GM23338 (cell line): ENCODE measurements at regions not wholly inside any gene's neighbourhood (a gene's known extent, or its start where the extent isn't known, plus 50 kb on each side); places are given as distances from the start of the nearest gene placed in this dataset.

Source experiments
- ATAC-seq: fragments of 200-7000 bp; cut with Tn5 transposase; 3 replicates; pipeline ENCODE4 v1.9.1; 2020
- DNase-seq: peaks from one replicate; pipeline ENCODE4 v3.0.0-alpha.2; 2015; ENCODE audit warnings: low spot score
- H2AFZ ChIP-seq: fragments of 200-600 bp; sonication (generic); 2 replicates; pipeline ENCODE4 v1.8.0; 2016; ENCODE audit warnings: antibody characterized with exemption, mild to moderate bottlenecking, moderate library complexity
- H3F3A ChIP-seq: fragments of 200-600 bp; sonication (generic); replicated peaks from 2 replicates; pipeline ENCODE4 v1.8.0; 2017; ENCODE audit warnings: antibody characterized with exemption, mixed run types, low read depth
- H3K27ac ChIP-seq: fragments of 200-600 bp; sonication (generic); 2 replicates; pipeline ENCODE4 v1.6.1; 2016; ENCODE audit warnings: low read depth
- H3K27me3 ChIP-seq: fragments of 200-600 bp; sonication (generic); 2 replicates; pipeline ENCODE4 v1.8.0; 2016; ENCODE audit warnings: mild to moderate bottlenecking, mixed run types, moderate library complexity; ENCODE audit not compliant: insufficient read depth
- H3K36me3 ChIP-seq: fragments of 200-600 bp; sonication (generic); 2 replicates; pipeline ENCODE4 v1.8.0; 2016; ENCODE audit warnings: mild to moderate bottlenecking; ENCODE audit not compliant: insufficient read depth
- H3K4me1 ChIP-seq: fragments of 200-600 bp; sonication (generic); 2 replicates; pipeline ENCODE4 v1.8.0; 2016; ENCODE audit warnings: mild to moderate bottlenecking, moderate library complexity; ENCODE audit not compliant: insufficient read depth
- H3K4me2 ChIP-seq: fragments of 200-600 bp; sonication (generic); 2 replicates; pipeline ENCODE4 v1.7.1; 2017; ENCODE audit warnings: mixed run types
- H3K4me3 ChIP-seq: fragments of 200-600 bp; sonication (generic); 2 replicates; pipeline ENCODE4 v1.6.1; 2016; ENCODE audit warnings: mixed run types
- H3K79me2 ChIP-seq: fragments of 200-600 bp; sonication (generic); replicated peaks from 2 replicates; pipeline ENCODE4 v1.8.0; 2017; ENCODE audit warnings: mild to moderate bottlenecking; ENCODE audit not compliant: insufficient read depth
- H3K9me2 ChIP-seq: fragments of 200-600 bp; sonication (generic); 2 replicates; pipeline ENCODE4 v1.8.0; 2017; ENCODE audit not compliant: insufficient read depth
- H4K20me1 ChIP-seq: fragments of 200-600 bp; sonication (generic); replicated peaks from 2 replicates; pipeline ENCODE4 v1.8.0; 2017; ENCODE audit warnings: mild to moderate bottlenecking; ENCODE audit not compliant: insufficient read depth
- H3K27ac Mint-ChIP-seq: 2 replicates; pipeline ENCODE4 v1.8.0; 2020; ENCODE audit warnings: inconsistent platforms, mild to moderate bottlenecking, moderate library complexity, mixed read lengths
- H3K27me3 Mint-ChIP-seq: 3 replicates; pipeline ENCODE4 v1.8.0; 2022; ENCODE audit warnings: low read depth, mild to moderate bottlenecking, moderate library complexity, mixed read lengths, inconsistent platforms; ENCODE audit not compliant: insufficient read depth, poor library complexity
- H3K36me3 Mint-ChIP-seq: 3 replicates; pipeline ENCODE4 v1.8.0; 2021; ENCODE audit warnings: low read depth, mild to moderate bottlenecking, inconsistent platforms, moderate library complexity, mixed read lengths
- H3K4me1 Mint-ChIP-seq: 3 replicates; pipeline ENCODE4 v1.8.0; 2020; ENCODE audit warnings: mild to moderate bottlenecking, inconsistent platforms, mixed read lengths
- H3K4me3 Mint-ChIP-seq: 3 replicates; pipeline ENCODE4 v1.8.0; 2021; ENCODE audit warnings: moderate library complexity, mild to moderate bottlenecking, inconsistent platforms, mixed read lengths
- H3K9me3 Mint-ChIP-seq: 3 replicates; pipeline ENCODE4 v1.8.0; 2020; ENCODE audit warnings: moderate library complexity, mild to moderate bottlenecking, inconsistent platforms, mixed read lengths
- CREB1 ChIP-seq: fragments of 250-450 bp; sonication (Bioruptor Pico); IDR thresholded peaks from 2 replicates; pipeline ENCODE4 v1.5.0; 2020; ENCODE audit warnings: low read depth, mild to moderate bottlenecking, moderate library complexity
- EZH2 ChIP-seq: fragments of 200-600 bp; sonication (generic); IDR thresholded peaks from one replicate; pipeline ENCODE4 v1.8.0; 2017; ENCODE audit warnings: antibody characterized with exemption, mild to moderate bottlenecking, low read depth; ENCODE audit not compliant: unreplicated experiment
- EZH2phosphoT487 ChIP-seq: fragments of 200-600 bp; sonication (generic); IDR thresholded peaks from one replicate; pipeline ENCODE4 v1.8.1; 2018; ENCODE audit warnings: antibody characterized with exemption; ENCODE audit not compliant: unreplicated experiment
- JUNB ChIP-seq: IDR thresholded peaks from one replicate; pipeline ENCODE4 v1.6.1; 2016; ENCODE audit warnings: antibody characterized with exemption; ENCODE audit not compliant: unreplicated experiment
- NANOG ChIP-seq: IDR thresholded peaks from 2 replicates; pipeline ENCODE4 v1.6.1; 2016; ENCODE audit warnings: antibody characterized with exemption, borderline replicate concordance
- POLR2AphosphoS5 ChIP-seq: IDR thresholded peaks from 2 replicates; pipeline ENCODE4 v1.6.1; 2016; ENCODE audit warnings: antibody characterized with exemption, low read depth
- STAT1 ChIP-seq: IDR thresholded peaks from one replicate; pipeline ENCODE4 v1.6.1; 2016; ENCODE audit warnings: antibody characterized with exemption; ENCODE audit not compliant: unreplicated experiment
- ZNF114 ChIP-seq: fragments of 250-450 bp; sonication (Bioruptor Pico); IDR thresholded peaks from 2 replicates; pipeline ENCODE4 v1.5.0; 2020; ENCODE audit warnings: mild to moderate bottlenecking, moderate library complexity
- ZNF331 ChIP-seq: fragments of 250-450 bp; sonication (Bioruptor Pico); IDR thresholded peaks from 2 replicates; pipeline ENCODE4 v1.5.0; 2020; ENCODE audit warnings: low read depth, mild to moderate bottlenecking, moderate library complexity
- TF ChIP-seq, protein P1 (sequence below), 2 experiments: fragments of 200-600 bp in 1 of 2; sonication (generic) in 1 of 2; conservative IDR thresholded peaks; 2 replicates each; pipeline versions ENCODE4 v1.5.1 to v1.6.1; 2016 to 2017; ENCODE audit warnings: antibody characterized with exemption in 2 of 2, low read depth in 2 of 2, mild to moderate bottlenecking in 2 of 2, moderate library complexity in 1 of 2
- TF ChIP-seq, protein P2 (sequence below): IDR thresholded peaks from one replicate; pipeline ENCODE4 v1.6.1; 2018; ENCODE audit warnings: antibody characterized with exemption; ENCODE audit not compliant: unreplicated experiment
- TF ChIP-seq, protein P3 (sequence below): IDR thresholded peaks from 2 replicates; pipeline ENCODE4 v1.6.1; 2016; ENCODE audit warnings: antibody characterized with exemption
- TF ChIP-seq, protein P4 (sequence below): fragments of 250-450 bp; sonication (Bioruptor Pico); IDR thresholded peaks from 2 replicates; pipeline ENCODE4 v1.5.0; 2020; ENCODE audit warnings: mild to moderate bottlenecking, moderate library complexity

DNA sequence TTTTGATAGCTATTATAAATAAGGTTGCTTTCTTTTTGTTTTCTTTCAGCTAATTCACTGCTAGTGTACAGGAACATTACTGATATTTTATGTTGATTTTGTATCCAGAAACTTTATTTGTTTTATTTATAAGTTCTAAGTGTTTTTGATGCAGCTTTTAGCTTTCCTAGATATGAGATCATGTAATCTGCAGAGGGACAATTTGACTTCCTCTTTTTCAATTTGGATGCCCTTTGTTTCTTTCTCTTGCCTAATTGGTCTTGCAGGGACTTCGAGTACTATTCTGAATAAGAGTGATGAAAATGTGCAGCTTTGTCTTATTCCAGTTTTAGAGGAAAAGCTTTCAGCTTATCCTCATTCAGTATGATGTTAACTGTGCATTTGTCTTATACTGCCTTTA is 643.4 kb upstream of the CDH2 start:
- H3K27me3 ChIP-seq, result no peaks in the 10 kb centered on the region
- ATAC-seq (no peak), DNase-seq (no peak)
- H3K27ac Mint-ChIP-seq, result no peak overlapping the region
- H2AFZ ChIP-seq, result no peak overlapping the region
- no peak overlapping the region for H3K4me3 Mint-ChIP-seq
- H3K79me2 ChIP-seq, result no peaks in the 10 kb centered on the region
- H3K27ac ChIP-seq, result no peak overlapping the region
- no peaks in the 10 kb centered on the region for H3F3A ChIP-seq
- TF ChIP-seq ZNF114 (no peak), POLR2AphosphoS5 (no peak), NANOG (no peak), EZH2phosphoT487 (no peak), CREB1 (no peak), JUNB (no peak), STAT1 (no peak), ZNF331 (no peak), EZH2 (no peak)
- TF ChIP-seq, protein P1, sequence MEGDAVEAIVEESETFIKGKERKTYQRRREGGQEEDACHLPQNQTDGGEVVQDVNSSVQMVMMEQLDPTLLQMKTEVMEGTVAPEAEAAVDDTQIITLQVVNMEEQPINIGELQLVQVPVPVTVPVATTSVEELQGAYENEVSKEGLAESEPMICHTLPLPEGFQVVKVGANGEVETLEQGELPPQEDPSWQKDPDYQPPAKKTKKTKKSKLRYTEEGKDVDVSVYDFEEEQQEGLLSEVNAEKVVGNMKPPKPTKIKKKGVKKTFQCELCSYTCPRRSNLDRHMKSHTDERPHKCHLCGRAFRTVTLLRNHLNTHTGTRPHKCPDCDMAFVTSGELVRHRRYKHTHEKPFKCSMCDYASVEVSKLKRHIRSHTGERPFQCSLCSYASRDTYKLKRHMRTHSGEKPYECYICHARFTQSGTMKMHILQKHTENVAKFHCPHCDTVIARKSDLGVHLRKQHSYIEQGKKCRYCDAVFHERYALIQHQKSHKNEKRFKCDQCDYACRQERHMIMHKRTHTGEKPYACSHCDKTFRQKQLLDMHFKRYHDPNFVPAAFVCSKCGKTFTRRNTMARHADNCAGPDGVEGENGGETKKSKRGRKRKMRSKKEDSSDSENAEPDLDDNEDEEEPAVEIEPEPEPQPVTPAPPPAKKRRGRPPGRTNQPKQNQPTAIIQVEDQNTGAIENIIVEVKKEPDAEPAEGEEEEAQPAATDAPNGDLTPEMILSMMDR (conservative IDR thresholded peaks at IDR 0.05; ENCODE audit: low read depth in 2 of 2), result no peak
- TF ChIP-seq, protein P2, sequence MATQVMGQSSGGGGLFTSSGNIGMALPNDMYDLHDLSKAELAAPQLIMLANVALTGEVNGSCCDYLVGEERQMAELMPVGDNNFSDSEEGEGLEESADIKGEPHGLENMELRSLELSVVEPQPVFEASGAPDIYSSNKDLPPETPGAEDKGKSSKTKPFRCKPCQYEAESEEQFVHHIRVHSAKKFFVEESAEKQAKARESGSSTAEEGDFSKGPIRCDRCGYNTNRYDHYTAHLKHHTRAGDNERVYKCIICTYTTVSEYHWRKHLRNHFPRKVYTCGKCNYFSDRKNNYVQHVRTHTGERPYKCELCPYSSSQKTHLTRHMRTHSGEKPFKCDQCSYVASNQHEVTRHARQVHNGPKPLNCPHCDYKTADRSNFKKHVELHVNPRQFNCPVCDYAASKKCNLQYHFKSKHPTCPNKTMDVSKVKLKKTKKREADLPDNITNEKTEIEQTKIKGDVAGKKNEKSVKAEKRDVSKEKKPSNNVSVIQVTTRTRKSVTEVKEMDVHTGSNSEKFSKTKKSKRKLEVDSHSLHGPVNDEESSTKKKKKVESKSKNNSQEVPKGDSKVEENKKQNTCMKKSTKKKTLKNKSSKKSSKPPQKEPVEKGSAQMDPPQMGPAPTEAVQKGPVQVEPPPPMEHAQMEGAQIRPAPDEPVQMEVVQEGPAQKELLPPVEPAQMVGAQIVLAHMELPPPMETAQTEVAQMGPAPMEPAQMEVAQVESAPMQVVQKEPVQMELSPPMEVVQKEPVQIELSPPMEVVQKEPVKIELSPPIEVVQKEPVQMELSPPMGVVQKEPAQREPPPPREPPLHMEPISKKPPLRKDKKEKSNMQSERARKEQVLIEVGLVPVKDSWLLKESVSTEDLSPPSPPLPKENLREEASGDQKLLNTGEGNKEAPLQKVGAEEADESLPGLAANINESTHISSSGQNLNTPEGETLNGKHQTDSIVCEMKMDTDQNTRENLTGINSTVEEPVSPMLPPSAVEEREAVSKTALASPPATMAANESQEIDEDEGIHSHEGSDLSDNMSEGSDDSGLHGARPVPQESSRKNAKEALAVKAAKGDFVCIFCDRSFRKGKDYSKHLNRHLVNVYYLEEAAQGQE, result no peak
- TF ChIP-seq, protein P3, sequence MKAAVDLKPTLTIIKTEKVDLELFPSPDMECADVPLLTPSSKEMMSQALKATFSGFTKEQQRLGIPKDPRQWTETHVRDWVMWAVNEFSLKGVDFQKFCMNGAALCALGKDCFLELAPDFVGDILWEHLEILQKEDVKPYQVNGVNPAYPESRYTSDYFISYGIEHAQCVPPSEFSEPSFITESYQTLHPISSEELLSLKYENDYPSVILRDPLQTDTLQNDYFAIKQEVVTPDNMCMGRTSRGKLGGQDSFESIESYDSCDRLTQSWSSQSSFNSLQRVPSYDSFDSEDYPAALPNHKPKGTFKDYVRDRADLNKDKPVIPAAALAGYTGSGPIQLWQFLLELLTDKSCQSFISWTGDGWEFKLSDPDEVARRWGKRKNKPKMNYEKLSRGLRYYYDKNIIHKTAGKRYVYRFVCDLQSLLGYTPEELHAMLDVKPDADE, result no peak
- TF ChIP-seq, protein P4, sequence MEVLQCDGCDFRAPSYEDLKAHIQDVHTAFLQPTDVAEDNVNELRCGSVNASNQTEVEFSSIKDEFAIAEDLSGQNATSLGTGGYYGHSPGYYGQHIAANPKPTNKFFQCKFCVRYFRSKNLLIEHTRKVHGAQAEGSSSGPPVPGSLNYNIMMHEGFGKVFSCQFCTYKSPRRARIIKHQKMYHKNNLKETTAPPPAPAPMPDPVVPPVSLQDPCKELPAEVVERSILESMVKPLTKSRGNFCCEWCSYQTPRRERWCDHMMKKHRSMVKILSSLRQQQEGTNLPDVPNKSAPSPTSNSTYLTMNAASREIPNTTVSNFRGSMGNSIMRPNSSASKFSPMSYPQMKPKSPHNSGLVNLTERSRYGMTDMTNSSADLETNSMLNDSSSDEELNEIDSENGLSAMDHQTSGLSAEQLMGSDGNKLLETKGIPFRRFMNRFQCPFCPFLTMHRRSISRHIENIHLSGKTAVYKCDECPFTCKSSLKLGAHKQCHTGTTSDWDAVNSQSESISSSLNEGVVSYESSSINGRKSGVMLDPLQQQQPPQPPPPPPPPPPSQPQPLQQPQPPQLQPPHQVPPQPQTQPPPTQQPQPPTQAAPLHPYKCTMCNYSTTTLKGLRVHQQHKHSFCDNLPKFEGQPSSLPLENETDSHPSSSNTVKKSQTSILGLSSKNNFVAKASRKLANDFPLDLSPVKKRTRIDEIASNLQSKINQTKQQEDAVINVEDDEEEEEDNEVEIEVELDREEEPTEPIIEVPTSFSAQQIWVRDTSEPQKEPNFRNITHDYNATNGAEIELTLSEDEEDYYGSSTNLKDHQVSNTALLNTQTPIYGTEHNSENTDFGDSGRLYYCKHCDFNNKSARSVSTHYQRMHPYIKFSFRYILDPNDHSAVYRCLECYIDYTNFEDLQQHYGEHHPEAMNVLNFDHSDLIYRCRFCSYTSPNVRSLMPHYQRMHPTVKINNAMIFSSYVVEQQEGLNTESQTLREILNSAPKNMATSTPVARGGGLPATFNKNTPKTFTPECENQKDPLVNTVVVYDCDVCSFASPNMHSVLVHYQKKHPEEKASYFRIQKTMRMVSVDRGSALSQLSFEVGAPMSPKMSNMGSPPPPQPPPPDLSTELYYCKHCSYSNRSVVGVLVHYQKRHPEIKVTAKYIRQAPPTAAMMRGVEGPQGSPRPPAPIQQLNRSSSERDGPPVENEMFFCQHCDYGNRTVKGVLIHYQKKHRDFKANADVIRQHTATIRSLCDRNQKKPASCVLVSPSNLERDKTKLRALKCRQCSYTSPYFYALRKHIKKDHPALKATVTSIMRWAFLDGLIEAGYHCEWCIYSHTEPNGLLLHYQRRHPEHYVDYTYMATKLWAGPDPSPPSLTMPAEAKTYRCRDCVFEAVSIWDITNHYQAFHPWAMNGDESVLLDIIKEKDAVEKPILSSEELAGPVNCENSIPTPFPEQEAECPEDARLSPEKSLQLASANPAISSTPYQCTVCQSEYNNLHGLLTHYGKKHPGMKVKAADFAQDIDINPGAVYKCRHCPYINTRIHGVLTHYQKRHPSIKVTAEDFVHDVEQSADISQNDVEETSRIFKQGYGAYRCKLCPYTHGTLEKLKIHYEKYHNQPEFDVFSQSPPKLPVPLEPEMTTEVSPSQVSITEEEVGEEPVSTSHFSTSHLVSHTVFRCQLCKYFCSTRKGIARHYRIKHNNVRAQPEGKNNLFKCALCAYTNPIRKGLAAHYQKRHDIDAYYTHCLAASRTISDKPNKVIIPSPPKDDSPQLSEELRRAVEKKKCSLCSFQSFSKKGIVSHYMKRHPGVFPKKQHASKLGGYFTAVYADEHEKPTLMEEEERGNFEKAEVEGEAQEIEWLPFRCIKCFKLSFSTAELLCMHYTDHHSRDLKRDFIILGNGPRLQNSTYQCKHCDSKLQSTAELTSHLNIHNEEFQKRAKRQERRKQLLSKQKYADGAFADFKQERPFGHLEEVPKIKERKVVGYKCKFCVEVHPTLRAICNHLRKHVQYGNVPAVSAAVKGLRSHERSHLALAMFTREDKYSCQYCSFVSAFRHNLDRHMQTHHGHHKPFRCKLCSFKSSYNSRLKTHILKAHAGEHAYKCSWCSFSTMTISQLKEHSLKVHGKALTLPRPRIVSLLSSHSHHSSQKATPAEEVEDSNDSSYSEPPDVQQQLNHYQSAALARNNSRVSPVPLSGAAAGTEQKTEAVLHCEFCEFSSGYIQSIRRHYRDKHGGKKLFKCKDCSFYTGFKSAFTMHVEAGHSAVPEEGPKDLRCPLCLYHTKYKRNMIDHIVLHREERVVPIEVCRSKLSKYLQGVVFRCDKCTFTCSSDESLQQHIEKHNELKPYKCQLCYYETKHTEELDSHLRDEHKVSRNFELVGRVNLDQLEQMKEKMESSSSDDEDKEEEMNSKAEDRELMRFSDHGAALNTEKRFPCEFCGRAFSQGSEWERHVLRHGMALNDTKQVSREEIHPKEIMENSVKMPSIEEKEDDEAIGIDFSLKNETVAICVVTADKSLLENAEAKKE, result no peak
- no peaks in the 10 kb centered on the region for H4K20me1 ChIP-seq
- H3K4me3 ChIP-seq, result no peak overlapping the region
- H3K4me1 ChIP-seq, result no peaks in the 10 kb centered on the region
- H3K4me2 ChIP-seq, result no peak overlapping the region
- H3K36me3 Mint-ChIP-seq, result no peaks in the 10 kb centered on the region
- no peaks in the 10 kb centered on the region for H3K36me3 ChIP-seq
- peaks cover 6% of the 10 kb centered on the region; the same call in 1 of the 3 replicates for H3K4me1 Mint-ChIP-seq
- H3K27me3 Mint-ChIP-seq, result peaks cover 2% of the 10 kb centered on the region
- no peaks in the 10 kb centered on the region; the same call in 2 of the 3 replicates for H3K9me3 Mint-ChIP-seq
- no peaks in the 10 kb centered on the region for H3K9me2 ChIP-seq
